Effector memory CD8-positive, alpha-beta T cell (primary cell): ENCODE measurements at regions not wholly inside any gene's neighbourhood (a gene's known extent, or its start where the extent isn't known, plus 50 kb on each side); places are given as distances from the start of the nearest gene placed in this dataset.
"Not testable (repeated sequence)": the region's sequence is repeated elsewhere in the genome, so short reads cannot be mapped to it uniquely, and the experiment has no call there.

Source experiments
- ATAC-seq: fragments of 150-1000 bp; cut with Tn5 transposase; replicated peaks from 2 replicates; pipeline ENCODE4 v1.10.0; 2021; ENCODE audit warnings: mild to moderate bottlenecking, moderate library complexity
- DNase-seq, 3 experiments: peaks; one replicate each; pipeline ENCODE4 v3.0.0; 2021
- H3K27ac Mint-ChIP-seq, 2 donors: one replicate each; pipeline ENCODE4 v1.8.0; 2022; ENCODE audit warnings: mild to moderate bottlenecking in 2 of 2, mixed read lengths in 2 of 2, moderate library complexity in 2 of 2
- H3K27me3 Mint-ChIP-seq, 2 donors: one replicate each; pipeline ENCODE4 v1.8.0; 2022; ENCODE audit warnings: mixed read lengths in 2 of 2
- H3K36me3 Mint-ChIP-seq: one replicate; pipeline ENCODE4 v1.8.0; 2022; ENCODE audit warnings: mild to moderate bottlenecking, moderate library complexity, mixed read lengths; ENCODE audit not compliant: insufficient read depth
- H3K4me1 Mint-ChIP-seq, 2 donors: one replicate each; pipeline ENCODE4 v1.8.0; 2022; ENCODE audit warnings: low read depth in 2 of 2, mixed read lengths in 2 of 2
- H3K4me3 Mint-ChIP-seq, 2 donors: one replicate each; pipeline ENCODE4 v1.8.0; 2022; ENCODE audit warnings: mild to moderate bottlenecking in 2 of 2, mixed read lengths in 2 of 2, moderate library complexity in 2 of 2
- H3K9me3 Mint-ChIP-seq, 2 donors: one replicate each; pipeline ENCODE4 v1.8.0; 2022; ENCODE audit warnings: mixed read lengths in 2 of 2

DNA sequence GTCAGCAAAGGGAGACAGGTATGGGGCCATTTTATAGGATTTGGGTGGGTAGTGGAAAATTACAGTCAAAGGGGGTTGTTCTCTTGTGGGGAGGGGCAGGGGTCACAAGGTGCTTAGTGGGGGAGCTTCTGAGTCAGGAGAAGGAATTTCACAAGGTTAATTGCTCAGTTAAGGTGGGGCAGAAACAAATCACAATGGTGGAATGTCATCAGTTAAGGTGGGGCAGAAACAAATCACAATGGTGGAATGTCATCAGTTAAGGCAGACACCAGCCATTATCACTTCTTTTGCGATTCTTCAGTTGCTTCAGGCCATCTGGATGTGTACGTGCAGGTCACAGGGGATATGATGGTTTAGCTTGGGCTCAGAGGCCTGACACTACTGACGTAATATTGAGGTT lies 1077.6 kb downstream of the DNAJB9 start:
- not testable (repeated sequence) for H3K4me1 Mint-ChIP-seq, H3K4me3 Mint-ChIP-seq, H3K36me3 Mint-ChIP-seq, DNase-seq, H3K27ac Mint-ChIP-seq, H3K27me3 Mint-ChIP-seq, ATAC-seq, H3K9me3 Mint-ChIP-seq

DNA sequence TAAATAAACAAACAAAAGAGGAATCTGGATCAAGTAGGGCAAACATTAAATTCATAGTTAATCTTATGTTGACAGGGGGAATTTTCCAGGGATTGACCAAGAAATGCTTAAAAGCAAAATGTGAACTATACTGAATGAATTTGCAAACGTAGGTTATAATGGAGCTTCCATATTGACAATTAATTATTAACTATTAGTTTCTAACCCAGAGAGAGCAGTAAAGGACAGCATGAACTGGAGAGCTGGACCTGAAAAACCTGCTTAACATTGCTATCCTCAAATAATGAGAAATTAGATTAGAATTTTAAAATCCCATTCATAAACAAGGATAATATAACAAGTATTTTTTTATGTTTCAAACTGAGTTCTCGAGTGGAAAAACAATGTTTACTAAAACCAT lies 1089.6 kb downstream of the DNAJB9 start:
- Mint-ChIP-seq H3K9me3 (no peaks in the 10 kb centered on the region), H3K27ac (no peak overlapping the region), H3K4me3 (no peak overlapping the region), H3K4me1 (no peaks in the 10 kb centered on the region), H3K27me3 (no peaks in the 10 kb centered on the region), H3K36me3 (no peaks in the 10 kb centered on the region)
- ATAC-seq (no peak), DNase-seq (no peak)

DNA sequence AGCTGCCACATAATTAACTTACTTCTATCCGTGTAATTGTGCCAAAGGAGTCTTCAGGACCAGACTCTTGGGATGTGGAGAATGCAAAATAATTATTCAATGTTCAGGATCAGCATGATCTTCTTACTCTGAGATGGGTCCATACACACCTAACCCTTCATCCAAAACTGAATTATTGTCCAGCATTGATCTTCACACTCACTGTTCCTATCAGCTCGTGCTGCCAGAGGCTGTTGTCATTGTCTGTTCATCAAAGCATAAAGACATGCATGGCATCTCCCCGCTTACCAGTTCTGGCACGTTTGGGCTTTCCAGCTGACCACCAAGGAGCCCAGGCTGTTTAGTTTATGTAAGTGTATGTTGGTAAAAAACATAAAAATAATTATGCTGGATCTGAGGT lies 1090.7 kb downstream of the DNAJB9 start:
- H3K27me3 Mint-ChIP-seq, result no peaks in the 10 kb centered on the region
- no peaks in the 10 kb centered on the region for H3K36me3 Mint-ChIP-seq
- H3K4me1 Mint-ChIP-seq, result no peaks in the 10 kb centered on the region
- no peak for DNase-seq
- no peak for ATAC-seq
- H3K27ac Mint-ChIP-seq, result no peak overlapping the region
- no peak overlapping the region for H3K4me3 Mint-ChIP-seq
- no peaks in the 10 kb centered on the region for H3K9me3 Mint-ChIP-seq

DNA sequence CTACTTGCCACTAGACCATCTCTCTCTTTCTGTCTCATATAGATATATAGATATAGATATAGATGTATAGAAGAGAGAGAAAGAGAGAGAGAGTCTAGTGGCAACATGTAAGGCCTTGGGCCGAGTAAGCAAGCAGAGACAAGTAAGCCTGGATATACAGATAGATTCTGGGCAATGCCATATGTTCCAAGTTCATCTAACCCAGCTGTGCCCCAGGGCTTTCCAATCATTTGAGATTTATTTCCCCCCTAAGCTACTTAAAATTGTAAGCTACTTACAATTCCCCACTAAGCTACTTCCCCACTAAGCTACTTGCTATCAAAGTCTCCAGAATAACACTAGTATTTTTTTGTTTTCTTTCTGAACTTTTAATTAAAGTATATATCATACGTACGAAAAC lies 1094.1 kb downstream of the DNAJB9 start:
- ATAC-seq (no peak), DNase-seq (no peak)
- Mint-ChIP-seq H3K36me3 (no peaks in the 10 kb centered on the region), H3K4me1 (no peaks in the 10 kb centered on the region), H3K27ac (no peak overlapping the region), H3K27me3 (no peaks in the 10 kb centered on the region), H3K4me3 (no peak overlapping the region), H3K9me3 (peaks cover 2 to 9% of the 10 kb centered on the region in 2 donors)

DNA sequence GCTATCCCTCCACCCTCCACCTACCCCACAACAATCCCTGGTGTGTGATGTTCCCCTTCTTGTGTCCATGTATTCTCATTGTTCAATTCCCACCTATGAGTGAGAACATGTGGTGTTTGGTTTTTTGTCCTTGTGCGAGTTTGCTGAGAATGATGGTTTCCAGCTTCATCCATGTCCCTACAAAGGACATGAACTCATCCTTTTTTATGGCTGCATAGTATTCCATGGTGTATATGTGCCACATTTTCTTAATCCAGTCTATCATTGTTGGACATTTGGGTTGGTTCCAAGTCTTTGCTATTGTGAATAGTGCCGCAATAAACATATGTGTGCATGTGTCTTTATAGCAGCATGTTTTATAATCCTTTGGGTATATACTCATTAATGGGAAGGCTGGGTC lies 1117.6 kb downstream of the DNAJB9 start:
- H3K36me3 Mint-ChIP-seq, H3K27me3 Mint-ChIP-seq, H3K4me3 Mint-ChIP-seq, DNase-seq, H3K4me1 Mint-ChIP-seq, H3K27ac Mint-ChIP-seq, ATAC-seq: not testable (repeated sequence)
- H3K9me3 Mint-ChIP-seq, result peaks cover 0 to 21% of the 10 kb centered on the region in 2 donors

DNA sequence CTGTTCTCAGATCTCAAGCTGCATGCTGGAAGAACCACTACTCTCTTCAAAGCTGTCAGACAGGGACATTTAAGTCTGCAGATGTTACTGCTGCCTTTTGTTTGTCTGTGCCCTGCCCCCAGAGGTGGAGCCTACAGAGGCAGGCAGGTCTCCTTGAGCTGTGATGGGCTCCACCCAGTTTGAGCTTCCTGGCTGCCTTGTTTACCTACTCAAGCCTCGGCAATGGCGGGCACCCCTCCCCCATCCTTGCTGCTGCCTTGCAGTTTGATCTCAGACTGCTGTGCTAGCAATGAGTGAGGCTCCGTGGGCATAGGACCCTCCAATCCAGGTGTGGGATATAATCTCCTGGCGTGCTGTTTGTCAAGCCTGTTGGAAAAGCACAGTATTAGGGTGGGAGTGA lies 1122.9 kb downstream of the DNAJB9 start:
- H3K36me3 Mint-ChIP-seq, H3K27ac Mint-ChIP-seq, H3K4me3 Mint-ChIP-seq, DNase-seq, H3K4me1 Mint-ChIP-seq, ATAC-seq, H3K27me3 Mint-ChIP-seq: not testable (repeated sequence)
- H3K9me3 Mint-ChIP-seq, result peaks cover 6 to 32% of the 10 kb centered on the region in 2 donors

DNA sequence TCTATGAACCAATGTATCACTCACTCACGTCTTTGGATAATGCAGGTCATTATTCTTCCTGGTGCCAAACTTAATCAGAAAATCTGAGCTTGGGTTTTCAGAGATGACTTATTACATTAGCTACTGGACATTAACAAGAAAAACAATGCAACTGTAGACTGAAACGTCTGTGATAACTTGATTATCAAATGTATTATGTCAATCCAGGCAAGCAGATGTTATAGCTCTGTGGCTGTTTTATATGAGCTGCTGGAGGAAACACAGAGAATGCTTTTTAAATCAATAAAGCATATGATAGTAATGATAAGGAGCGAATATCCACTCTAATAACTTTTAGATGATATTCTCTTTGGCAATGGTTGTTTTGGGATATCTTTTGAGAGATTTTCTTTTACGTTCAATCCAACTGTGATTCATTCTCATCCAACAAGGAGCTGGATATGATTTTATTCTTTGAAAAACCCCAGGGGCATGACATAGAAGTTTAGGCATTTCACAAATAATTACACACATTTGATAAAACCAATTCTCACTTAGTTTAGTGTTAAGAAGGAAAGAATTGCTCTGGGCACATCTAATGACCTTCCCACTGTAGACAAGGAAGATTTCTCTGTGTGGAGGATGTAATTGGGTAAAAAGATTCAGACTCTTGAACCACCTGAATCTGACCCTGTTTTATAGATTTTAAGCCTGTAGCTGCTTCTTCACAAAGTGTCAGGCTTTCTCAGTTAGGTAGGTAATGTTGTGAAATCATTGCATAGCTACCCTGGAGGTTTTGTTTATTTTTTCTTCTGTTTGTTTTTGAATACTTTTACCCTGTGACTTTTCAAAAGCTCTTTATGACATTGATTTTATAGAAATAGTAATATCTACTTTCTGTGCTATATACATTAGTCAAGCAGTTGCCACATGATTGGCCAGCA lies 1124.7 kb downstream of the DNAJB9 start:
- no peaks in the 10 kb centered on the region for H3K27me3 Mint-ChIP-seq
- H3K9me3 Mint-ChIP-seq, result peaks cover 6 to 32% of the 10 kb centered on the region in 2 donors
- no peaks in the 10 kb centered on the region for H3K4me1 Mint-ChIP-seq
- DNase-seq (no peak), ATAC-seq (no peak)
- H3K36me3 Mint-ChIP-seq, result no peaks in the 10 kb centered on the region
- no peak overlapping the region for H3K27ac Mint-ChIP-seq
- H3K4me3 Mint-ChIP-seq, result no peak overlapping the region

DNA sequence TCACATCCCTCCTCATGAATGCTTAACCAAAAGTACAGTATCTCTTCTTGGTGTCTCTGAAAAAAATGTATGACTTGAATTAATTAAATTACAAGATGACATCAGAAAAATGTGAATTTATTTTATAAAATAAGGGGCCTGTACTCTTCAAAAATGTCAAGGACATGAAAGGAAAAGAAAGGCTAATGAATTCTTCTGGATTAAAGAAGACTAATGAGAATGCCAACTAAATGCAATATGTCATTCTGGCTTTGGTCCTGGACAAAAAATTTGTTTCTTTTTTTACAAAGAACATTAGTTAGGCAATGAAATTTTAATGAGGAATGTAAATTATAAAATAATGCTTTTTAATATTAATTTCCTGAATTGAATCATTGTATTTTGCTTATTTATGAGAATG lies 1125.7 kb downstream of the DNAJB9 start:
- ATAC-seq (no peak), DNase-seq (no peak)
- Mint-ChIP-seq H3K36me3 (no peaks in the 10 kb centered on the region), H3K4me3 (no peak overlapping the region), H3K4me1 (no peaks in the 10 kb centered on the region), H3K27ac (no peak overlapping the region), H3K27me3 (no peaks in the 10 kb centered on the region), H3K9me3 (peaks cover 6 to 26% of the 10 kb centered on the region in 2 donors)

DNA sequence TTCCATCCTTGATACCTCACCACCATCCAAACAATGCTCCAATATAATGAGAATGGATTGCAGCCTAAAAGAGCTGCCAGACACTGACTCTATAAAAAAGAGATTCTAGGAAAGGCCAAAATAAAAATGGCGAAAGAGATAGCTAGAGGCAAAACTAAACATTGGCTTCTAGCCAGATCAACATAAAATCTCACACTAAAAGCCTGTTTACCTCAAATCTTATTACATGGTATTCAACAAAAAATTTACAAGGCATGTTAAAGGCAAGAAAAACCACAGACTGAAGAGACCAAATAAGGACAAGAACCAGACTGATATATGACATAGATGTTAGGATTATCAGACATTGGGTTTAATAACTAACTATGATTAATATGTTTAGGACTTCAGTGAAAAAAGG lies 1127.0 kb downstream of the DNAJB9 start:
- Mint-ChIP-seq H3K27ac (no peak overlapping the region), H3K36me3 (no peaks in the 10 kb centered on the region), H3K27me3 (no peaks in the 10 kb centered on the region), H3K4me1 (no peaks in the 10 kb centered on the region), H3K4me3 (no peak overlapping the region), H3K9me3 (peaks cover 6 to 15% of the 10 kb centered on the region in 2 donors)
- DNase-seq (no peak), ATAC-seq (no peak)

DNA sequence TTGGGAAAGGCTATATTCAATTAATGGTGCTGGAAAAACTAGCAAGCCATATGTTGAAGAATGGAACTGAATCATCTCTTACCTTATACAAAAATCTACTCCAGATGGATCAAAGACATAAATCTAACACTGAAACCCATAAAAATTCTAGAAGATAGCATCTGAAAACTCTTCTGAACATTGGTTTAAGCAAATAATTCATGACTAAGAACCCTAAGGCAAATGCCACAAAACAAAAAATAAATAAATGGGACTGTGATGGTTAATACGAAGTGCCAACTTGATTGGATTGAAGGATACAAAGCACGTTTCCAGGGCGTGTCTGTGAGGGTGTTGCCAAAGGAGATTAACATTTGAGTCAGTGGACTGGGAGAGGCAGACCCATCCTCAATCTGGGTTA lies 1130.0 kb downstream of the DNAJB9 start:
- H3K9me3 Mint-ChIP-seq, result peaks cover 4 to 11% of the 10 kb centered on the region in 2 donors
- H3K36me3 Mint-ChIP-seq, result no peaks in the 10 kb centered on the region
- H3K27me3 Mint-ChIP-seq, result no peaks in the 10 kb centered on the region
- ATAC-seq, result no peak
- H3K27ac Mint-ChIP-seq, result no peak overlapping the region
- no peaks in the 10 kb centered on the region for H3K4me1 Mint-ChIP-seq
- no peak overlapping the region for H3K4me3 Mint-ChIP-seq
- DNase-seq, result no peak

DNA sequence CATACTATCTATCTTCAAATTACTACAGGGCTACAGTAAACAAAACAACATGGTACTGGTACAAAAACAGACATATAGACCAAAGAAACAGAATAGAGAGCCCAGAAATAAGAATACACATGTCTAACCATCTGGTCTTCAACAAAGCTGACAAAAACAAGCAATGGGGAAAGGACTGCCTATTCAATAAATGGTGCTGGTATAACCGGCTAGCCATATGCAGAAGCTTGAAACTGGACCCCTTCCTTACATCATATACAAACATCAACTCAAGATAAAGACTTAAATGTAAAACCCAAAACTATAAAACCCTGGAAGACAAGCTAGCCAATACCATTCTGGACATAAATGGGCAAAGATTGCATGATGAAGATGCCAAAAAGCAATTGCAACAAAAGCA lies 1143.7 kb downstream of the DNAJB9 start:
- H3K4me3 Mint-ChIP-seq, result no peak overlapping the region
- no peak overlapping the region for H3K27ac Mint-ChIP-seq
- no peak for DNase-seq
- H3K4me1 Mint-ChIP-seq, result no peaks in the 10 kb centered on the region
- ATAC-seq, result no peak
- peaks cover 0 to 4% of the 10 kb centered on the region in 2 donors for H3K9me3 Mint-ChIP-seq
- H3K27me3 Mint-ChIP-seq, result no peaks in the 10 kb centered on the region
- no peaks in the 10 kb centered on the region for H3K36me3 Mint-ChIP-seq

DNA sequence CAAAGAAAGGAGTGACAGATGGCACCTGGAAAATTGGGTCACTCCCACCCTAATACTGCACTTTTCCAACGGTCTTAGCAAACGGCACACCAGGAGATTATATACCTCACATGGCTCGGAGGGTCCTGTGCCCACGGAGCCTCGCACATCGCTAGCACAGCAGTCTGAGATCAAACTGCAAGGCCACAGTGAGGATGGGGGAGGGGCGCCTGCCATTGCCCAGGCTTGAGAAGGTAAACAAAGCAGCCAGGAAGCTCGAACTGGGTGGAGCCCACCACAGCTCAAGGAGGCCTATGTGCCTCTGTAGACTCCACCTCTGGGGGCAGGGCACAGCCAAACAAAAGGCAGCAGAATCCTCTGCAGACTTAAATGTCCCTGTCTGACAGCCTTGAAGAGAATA lies 1149.7 kb downstream of the DNAJB9 start:
- DNase-seq, ATAC-seq, H3K4me1 Mint-ChIP-seq, H3K36me3 Mint-ChIP-seq, H3K27ac Mint-ChIP-seq, H3K27me3 Mint-ChIP-seq, H3K4me3 Mint-ChIP-seq, H3K9me3 Mint-ChIP-seq: not testable (repeated sequence)

DNA sequence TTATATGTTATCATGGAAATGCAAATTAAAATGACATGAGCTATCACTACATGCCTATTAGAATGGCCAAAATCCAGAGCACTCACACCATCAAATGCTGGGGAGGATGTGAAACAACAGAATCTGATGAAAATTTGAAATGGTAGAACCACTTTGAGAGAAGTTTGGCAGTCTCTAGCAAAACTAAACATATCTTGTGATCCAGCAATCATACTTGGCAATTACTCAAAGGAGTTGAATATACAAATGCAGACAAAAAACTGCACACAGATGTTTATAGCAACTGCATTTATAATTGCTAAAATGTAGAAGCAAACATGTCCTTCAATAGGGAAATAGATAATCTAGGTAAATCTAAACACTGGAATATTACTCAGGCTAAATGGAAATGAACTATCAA lies 1164.9 kb downstream of the DNAJB9 start:
- no peak for DNase-seq

DNA sequence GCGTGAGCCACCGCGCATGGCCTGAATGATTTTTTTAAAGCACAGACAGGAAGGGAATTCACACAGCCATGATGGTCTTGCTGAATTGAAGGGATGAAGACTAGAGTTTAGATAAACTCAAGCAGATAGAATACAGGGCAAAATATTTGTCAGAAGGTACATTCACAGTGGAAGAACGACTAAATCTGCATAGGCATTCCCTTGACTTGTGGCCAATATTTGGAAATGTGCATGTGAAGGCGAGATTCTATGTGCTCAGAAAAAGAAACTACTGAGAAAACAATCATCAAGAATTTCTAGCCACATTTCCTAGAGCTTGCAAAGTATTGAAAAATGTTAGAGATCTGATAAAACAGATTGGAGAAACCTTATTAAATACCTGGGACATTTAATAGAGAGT lies 1166.2 kb downstream of the DNAJB9 start:
- H3K36me3 Mint-ChIP-seq, result no peaks in the 10 kb centered on the region
- H3K27ac Mint-ChIP-seq, result no peak overlapping the region
- no peaks in the 10 kb centered on the region for H3K27me3 Mint-ChIP-seq

More for the DNA sequence above, 1164.9 kb downstream of the DNAJB9 start:
- H3K27me3 Mint-ChIP-seq, result no peaks in the 10 kb centered on the region
- ATAC-seq, result no peak
- no peak overlapping the region for H3K27ac Mint-ChIP-seq
- H3K9me3 Mint-ChIP-seq, result peaks cover 6 to 10% of the 10 kb centered on the region in 2 donors
- no peaks in the 10 kb centered on the region for H3K4me1 Mint-ChIP-seq
- H3K36me3 Mint-ChIP-seq, result no peaks in the 10 kb centered on the region
- no peak overlapping the region for H3K4me3 Mint-ChIP-seq

More for the DNA sequence above, 1166.2 kb downstream of the DNAJB9 start:
- ATAC-seq (no peak), DNase-seq (no peak)
- Mint-ChIP-seq H3K4me3 (no peak overlapping the region), H3K4me1 (no peaks in the 10 kb centered on the region), H3K9me3 (peaks cover 6 to 10% of the 10 kb centered on the region in 2 donors)
